GM12865 (cell line): ENCODE measurements at regions not wholly inside any gene's neighbourhood (a gene's known extent, or its start where the extent isn't known, plus 50 kb on each side); places are given as distances from the start of the nearest gene placed in this dataset.

Source experiments
- DNase-seq: peaks from one replicate; pipeline ENCODE4 v3.0.0; 2010; ENCODE audit warnings: low read depth
- H3K4me3 ChIP-seq: 2 replicates; pipeline ENCODE4 v1.5.1; 2011; ENCODE audit warnings: mild to moderate bottlenecking, low read depth, low read length, control low read depth
- TF ChIP-seq, protein P1 (sequence below): IDR thresholded peaks from 2 replicates; pipeline ENCODE4 v1.5.1; 2011; ENCODE audit warnings: low read length, control low read depth, low read depth, inconsistent platforms; ENCODE audit not compliant: insufficient read depth; ENCODE audit errors: missing control alignments

DNA sequence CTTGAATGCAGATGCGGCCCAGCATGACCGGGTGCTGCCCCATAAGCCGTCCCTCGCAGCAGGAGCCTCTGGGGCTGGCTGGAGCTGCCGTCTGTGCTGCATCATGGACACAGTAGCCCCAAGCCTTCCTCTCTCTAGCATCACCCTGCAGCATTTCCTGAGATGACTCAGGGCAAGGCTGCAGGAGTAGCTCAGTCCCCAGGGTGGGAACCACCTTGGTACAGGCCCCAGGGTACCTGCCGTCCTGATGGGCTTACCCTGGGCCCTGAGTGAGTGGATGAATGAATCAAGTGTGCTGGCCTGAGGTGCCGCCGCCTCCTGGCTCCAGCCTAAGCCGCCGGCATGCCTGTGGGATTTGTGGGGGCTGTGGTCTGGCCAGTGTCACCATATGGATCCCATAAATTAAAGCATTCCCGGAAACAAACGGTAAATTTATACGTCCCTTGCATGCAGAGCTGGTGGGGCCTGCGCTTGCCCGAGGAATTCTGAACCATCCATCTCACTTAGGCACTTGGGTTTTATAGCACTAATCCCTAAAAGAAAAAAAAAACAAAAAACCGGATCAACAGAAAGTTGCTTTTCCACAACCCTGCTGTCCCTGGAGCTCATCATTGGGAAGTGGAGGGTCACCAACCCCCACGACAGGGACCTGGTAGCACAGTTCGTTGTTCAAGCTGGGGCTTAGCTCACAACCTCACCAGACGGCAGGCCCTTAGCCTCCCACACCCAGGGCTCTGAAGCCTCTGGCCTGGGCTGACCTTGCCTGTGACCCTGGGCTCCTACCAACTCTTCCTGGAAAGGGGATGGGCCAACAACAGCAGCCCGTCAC lies 242.6 kb upstream of the CIBAR2 start:
- DNase-seq = no peak
- no peak overlapping the region for H3K4me3 ChIP-seq
- TF ChIP-seq, protein P1, sequence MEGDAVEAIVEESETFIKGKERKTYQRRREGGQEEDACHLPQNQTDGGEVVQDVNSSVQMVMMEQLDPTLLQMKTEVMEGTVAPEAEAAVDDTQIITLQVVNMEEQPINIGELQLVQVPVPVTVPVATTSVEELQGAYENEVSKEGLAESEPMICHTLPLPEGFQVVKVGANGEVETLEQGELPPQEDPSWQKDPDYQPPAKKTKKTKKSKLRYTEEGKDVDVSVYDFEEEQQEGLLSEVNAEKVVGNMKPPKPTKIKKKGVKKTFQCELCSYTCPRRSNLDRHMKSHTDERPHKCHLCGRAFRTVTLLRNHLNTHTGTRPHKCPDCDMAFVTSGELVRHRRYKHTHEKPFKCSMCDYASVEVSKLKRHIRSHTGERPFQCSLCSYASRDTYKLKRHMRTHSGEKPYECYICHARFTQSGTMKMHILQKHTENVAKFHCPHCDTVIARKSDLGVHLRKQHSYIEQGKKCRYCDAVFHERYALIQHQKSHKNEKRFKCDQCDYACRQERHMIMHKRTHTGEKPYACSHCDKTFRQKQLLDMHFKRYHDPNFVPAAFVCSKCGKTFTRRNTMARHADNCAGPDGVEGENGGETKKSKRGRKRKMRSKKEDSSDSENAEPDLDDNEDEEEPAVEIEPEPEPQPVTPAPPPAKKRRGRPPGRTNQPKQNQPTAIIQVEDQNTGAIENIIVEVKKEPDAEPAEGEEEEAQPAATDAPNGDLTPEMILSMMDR = no peak

DNA sequence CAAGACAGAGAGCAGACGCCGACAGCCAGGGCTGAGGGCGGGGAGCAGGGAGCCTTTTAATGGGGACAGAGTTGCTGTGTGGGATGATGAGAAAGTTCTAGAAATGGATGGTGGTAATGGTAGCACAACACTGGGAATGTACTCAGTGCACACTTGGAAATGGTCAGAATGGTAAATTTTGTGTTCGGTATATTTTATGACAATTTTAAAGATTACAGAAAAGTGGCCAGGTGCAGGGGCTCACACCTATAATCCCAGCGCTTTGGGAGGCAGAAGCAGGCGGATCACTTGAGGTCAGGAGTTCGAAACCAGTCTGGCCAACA lies 243.2 kb upstream of the CIBAR2 start:
- TF ChIP-seq, protein P1 = no peak

GRCh38 chr16:85356157-85356556 lies 243.9 kb upstream of the CIBAR2 start:
- H3K4me3 ChIP-seq = no peak overlapping the region
- DNase-seq = no peak
- TF ChIP-seq, protein P1 = no peak

More for the DNA sequence above, 243.2 kb upstream of the CIBAR2 start:
- DNase-seq = no peak
- no peak overlapping the region for H3K4me3 ChIP-seq

GRCh38 chr16:85357323-85357722 lies 245.1 kb upstream of the CIBAR2 start:
- TF ChIP-seq, protein P1 = no peak
- no peak for DNase-seq

GRCh38 chr16:85357924-85358505 lies 245.7 kb upstream of the CIBAR2 start:
- no peak overlapping the region for H3K4me3 ChIP-seq
- TF ChIP-seq, protein P1 = no peak
- no peak for DNase-seq

More at GRCh38 chr16:85357323-85357722, 245.1 kb upstream of the CIBAR2 start:
- no peak overlapping the region for H3K4me3 ChIP-seq

DNA sequence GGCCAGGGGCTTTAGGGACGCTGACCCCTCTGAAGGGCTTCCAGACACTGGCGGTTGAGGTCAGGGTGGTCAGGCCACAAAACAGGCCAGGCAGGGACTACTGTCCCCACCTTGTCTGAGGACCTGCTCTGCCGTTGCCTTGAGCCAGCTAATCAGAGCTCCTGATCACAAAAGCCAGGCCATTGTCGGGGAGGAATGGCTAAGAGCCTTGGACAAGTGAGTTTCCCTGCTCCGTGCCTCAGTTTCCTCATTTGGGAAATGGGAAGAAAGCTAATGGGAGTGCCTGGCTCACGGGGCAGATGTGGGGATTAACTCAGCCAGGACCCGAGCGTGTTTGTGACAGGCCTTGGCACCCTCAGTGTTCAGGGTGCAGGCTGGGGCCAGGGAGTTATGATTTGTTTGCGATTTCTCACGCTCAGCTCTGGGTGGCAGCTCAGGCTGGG lies 246.5 kb upstream of the CIBAR2 start:
- TF ChIP-seq, protein P1 = no peak
- no peak overlapping the region for H3K4me3 ChIP-seq
- no peak for DNase-seq
